Stimulated activated CD4-positive, alpha-beta T cell treated with anti-CD3 and anti-CD28 coated beads, Interleukin-2, amount 100 ng/mL, for 48 hours (primary cell): ENCODE measurements at regions not wholly inside any gene's neighbourhood (a gene's known extent, or its start where the extent isn't known, plus 50 kb on each side); places are given as distances from the start of the nearest gene placed in this dataset.

Experiments used
- DNase-seq, 2 donors: peaks; one replicate each; pipeline ENCODE4 v3.0.0-alpha.2; 2020

GRCh38 chr13:106349080-106349931 is 186.2 kb downstream of the EFNB2 start:
- DNase-seq, result no peak

DNA sequence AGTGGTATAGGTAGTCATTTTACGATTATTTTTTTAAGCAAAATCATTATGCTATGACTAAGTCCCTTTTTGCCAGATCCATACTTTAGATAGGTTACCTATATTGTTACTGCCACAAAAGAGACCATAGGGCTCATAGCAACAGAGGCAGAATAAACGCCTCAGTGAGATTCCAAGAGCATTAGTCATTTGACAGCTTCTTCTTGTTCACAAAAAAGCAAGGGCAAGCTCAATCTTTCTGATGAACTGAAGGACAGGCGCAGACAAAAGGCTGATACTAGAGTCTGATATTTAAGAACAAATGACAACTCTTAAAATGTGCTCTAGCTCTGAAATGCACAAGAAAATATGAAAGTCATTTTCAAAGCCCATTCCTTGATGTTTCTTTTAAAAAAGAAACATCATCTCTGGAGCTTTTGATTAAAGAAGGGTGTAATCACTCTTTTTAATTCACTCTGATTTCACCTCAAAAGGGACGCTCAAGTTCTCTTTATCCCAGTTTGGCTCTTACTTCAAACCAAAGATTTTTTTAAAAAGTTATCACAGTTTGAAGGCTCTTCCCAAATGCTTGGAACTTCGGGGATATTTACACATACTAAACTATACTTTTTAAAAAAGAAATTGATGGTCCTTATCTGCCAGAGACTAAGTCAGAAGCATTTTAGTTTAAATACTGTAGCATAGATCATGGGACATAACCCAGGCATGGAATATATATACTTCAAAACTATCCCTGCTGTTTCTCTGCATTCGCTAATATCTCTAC is 187.2 kb downstream of the EFNB2 start:
- no peak for DNase-seq

DNA sequence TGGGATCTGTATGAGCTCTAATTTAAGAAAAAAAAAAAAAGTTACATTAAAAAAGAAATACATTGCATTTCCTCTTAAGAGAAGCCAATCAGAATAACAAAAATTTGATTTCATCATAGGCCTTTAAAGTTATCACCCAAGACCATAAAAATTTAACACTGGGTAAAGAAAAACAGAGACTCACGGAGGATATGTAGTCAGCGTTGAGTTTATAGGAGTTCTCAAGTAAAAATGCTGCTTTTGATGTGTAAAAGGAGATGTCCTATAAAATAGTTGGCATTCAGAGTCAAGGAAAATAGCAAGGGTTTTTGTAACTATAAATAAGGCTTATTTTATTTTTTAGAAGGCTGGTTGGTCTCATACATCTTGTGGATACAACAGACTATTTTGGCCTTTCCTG is 191.1 kb downstream of the EFNB2 start:
- no peak for DNase-seq

DNA sequence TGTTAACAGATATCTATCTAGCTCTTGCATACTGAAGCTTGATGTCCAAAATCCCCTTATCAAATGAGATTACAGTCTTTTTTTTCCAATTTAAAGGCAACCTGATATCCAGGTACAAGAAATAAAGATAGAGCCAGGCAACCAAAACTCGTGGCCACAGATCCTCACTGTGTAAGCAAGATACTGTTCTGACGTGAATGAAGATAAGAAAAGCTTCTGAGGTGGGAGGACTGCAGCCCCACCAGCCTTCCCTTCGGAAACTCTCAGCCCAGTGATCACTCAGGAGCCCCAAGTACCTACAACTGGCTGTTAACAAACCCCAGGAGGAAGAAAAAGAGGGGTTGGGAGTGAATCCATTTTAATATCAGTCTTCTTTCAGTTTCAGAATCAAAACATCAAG is 191.6 kb downstream of the EFNB2 start:
- DNase-seq, result no peak

- DNase-seq, result no peak
These were observed 195.2 kb downstream of the EFNB2 start for GRCh38 chr13:106340249-106340648.

- no peak for DNase-seq
These were observed 198.2 kb downstream of the EFNB2 start for GRCh38 chr13:106337096-106337850.

DNA sequence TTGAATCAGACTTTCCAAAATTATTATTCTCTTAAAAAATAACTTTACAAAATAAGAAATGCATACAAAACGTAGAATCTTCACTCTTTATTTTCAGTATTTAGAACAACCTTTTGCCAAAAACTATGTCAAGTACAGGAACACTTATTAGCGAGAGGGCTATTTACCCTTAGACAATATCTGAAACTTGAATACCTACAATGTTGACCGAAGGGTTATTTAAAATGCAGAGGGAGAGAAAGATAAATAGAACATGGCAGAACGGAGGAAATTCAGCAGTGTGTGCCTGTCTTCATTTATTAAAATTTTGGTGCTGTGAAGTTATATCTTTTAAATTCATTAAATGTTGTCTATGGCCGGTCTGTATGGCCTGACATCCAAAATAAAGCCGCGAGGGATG is 198.8 kb downstream of the EFNB2 start:
- no peak for DNase-seq

- no peak for DNase-seq
These were observed 202.8 kb downstream of the EFNB2 start for GRCh38 chr13:106332621-106333020.

DNA sequence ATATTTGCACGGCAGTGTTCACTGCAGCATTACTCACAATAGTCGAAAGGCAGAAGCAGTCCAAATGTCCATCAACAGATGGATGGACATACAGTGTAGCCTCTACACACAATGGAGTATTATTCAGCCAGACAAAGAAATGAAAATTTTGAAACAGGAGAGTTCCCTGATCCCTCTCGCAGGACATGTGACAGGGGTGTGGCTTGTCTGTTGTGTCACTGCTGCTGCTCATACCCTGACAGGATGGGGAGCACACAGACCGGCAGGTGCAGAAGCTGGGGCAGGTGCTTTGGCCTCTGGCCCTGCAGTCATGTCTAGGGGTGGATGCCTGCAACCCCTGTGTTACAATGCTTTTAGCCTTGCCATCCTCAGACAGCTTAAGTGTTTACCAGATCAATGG is 204.3 kb downstream of the EFNB2 start:
- DNase-seq, result no peak

DNA sequence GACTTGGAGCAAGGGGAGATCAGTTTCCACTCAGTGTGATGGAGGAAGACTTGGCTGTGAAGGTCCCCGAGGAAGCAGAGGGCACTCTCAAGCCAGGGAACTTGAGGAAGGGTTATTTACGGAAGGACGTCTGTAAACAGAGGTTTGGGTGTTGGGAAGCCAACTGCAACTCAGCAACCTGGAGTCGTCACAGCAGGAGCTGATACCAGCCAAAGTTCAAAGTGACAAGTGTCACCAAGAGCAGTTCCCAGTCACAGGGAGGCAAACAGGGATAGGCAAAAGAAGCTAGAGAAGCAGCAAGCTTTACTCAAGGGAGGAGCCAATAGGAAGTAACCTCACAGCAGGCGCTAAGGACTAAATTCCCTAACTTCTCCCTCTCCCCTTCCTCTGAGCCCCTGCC is 205.5 kb downstream of the EFNB2 start:
- no peak for DNase-seq

DNA sequence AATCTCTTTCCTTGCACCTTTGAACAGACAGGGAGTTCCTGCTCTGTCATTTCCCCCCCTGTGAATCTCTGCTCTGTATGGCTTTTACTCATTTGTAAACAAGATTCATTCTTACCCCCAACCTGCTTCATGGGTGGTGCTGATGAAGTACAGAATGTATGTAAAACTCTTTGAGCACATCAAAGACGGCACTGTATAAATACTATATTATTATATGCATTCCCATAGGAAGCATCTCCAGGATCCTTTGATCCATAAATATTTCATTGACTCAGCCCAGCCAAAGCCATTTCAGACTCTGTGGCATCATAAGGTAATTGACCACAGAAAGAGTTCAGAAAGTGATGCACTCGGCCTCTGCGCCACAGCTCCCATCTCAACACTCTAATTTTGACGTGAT is 208.7 kb downstream of the EFNB2 start:
- DNase-seq, result no peak

- no peak for DNase-seq
These were observed 211.0 kb downstream of the EFNB2 start for GRCh38 chr13:106324444-106324843.

DNA sequence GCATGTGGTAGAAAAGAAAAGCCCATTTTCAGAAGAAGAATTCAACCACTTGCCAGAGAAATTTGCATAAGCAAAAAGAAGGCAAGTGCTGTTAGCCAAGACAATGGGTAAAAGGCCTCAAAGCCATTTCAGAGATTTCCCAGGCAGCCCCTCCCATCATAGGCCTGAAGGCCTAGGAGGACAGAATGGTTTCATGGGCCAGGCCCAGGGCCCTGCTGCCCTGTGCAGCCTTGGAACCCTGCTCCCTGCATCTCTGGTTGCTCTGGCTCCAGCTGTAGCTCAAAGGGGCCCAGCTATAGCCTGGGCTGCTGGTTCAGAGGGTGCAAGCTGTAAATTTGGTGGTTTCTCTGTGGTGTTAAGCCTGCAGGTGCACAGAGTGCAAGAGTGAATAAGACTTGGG is 212.8 kb downstream of the EFNB2 start:
- DNase-seq, result no peak

- DNase-seq, result no peak
These were observed 216.5 kb downstream of the EFNB2 start for GRCh38 chr13:106318941-106319411.

DNA sequence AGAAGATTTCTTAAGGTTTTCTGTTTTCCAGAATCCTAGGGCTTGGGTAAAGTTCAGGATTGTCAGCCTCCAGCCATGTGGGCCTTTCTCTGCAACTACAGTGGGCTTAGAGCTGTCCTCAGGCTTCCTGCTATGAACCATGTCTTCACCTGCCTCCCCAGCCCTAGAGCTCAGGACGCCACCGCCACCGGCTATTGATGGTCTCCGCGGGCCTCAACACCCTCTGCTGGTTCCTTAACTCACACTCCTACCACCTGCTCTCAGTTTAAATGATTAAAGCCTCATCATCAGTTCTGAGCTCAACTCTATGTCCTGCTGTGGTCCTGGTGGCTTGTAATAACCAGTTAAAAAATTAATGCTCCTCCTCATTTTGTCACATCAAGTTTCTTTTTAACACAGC is 221.0 kb downstream of the EFNB2 start:
- no peak for DNase-seq

DNA sequence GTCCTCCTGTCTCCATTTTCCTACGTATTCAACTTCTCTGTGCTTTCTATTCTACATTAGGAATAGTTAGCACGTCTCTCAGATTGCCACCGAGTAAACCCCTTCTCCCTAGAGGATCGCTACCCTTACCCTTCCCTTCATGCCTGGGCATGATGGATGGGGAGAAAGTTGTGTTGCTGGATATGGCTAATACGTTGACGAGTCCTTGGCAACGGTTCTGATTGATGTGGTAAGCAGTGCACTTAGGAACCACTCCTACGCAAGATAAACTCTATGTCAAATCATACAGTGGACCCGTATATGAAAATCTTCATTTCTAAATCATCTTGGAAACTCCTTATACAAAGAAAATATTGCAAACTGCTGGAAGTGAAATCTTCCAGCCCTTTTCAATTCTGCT is 224.5 kb downstream of the EFNB2 start:
- no peak for DNase-seq

DNA sequence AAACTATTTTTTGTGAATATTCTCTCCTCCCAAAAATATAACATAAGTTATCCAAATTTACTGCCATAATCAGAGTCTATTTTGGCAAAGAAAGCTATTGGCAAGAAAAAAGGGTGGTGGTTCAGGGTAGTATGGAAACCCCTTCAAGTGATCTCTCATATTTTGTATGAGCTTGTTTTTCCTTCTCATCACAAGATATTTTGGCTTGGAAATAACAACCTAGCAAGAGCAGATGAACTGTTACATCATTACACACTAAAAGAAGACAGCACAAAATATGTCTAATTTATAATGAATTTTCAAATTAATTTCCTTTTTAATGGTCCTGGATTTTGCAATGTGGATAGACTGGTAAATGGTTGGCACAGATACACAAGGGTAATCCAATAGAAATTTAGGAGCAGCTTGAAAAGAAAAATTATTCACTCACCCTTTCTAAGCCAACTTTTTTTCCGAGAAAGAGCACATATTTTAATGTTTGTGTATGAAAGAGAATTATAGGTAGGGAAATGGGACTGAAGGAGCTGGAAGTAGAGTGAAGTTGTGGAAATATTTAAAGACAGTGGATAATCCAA is 225.1 kb downstream of the EFNB2 start:
- no peak for DNase-seq

DNA sequence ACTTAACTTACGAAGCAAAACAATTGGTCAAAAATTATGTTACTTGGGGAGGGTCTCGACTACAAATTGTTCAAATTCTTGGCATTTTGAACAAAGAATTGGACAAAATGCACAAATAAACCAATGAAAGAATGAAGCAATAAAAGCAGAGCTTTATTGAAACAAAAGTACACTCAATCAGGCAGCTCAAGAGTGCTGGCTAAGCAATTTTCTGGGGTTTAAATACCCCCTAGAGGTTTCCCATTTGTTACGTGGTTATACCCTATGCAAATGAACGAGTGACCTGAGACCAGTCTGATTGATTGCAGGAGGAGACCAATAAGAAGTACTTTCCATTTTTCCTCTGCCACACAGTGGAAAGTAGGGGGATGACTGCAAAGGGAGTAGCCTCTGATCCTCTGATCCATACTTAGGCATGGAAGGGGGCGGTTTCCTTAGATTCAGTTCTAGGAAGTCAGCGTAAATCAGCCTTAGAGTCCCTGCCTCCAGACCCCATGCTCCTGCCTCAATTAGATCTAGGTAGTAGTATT is 228.6 kb downstream of the EFNB2 start:
- DNase-seq, result no peak

GRCh38 chr13:106302843-106303242 is 232.6 kb downstream of the EFNB2 start:
- DNase-seq, result no peak

DNA sequence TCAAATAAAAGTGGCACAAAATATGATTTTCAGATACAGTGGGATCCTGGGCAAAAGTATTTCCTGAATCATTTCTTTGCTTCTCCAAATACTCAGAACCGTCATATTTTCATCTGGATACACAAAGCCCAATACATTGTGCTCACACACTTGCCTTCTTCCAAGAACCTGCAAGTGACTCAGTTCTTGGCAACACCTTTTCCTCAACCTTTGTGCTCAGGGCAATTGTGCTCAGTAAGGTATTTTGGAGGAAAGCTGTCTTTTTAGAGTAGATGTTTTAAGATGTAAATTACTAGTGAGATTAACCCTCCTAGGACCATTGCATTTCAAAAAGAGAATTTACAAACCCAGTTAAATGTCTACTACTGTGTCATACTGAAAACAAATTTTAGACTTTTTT is 233.5 kb downstream of the EFNB2 start:
- no peak for DNase-seq

GRCh38 chr13:106299621-106300020 is 235.8 kb downstream of the EFNB2 start:
- no peak for DNase-seq

DNA sequence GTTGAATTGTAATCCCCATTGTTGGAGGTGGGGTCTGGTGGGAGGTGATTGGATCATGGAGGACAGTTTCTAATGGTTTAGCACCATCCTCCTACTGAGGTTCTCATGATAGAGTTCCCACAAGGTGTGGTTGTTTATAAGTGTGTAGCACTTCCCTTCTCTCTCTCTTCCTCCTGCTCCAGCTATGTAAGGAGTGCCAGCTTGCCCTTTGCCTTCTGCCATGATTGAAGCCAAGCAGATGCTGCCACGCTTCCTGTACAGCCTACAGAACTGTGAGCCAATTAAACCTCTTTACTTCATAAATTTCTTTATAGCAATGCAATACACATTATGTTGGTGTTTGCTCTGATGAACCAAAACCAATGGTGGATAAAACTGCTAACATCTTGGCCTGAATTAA is 238.2 kb downstream of the EFNB2 start:
- DNase-seq, result no peak

GRCh38 chr13:106296723-106297122 is 238.7 kb downstream of the EFNB2 start:
- no peak for DNase-seq
